ENCODE measurements at regions not wholly inside any gene's neighbourhood (a gene's known extent, or its start where the extent isn't known, plus 50 kb on each side); places are given as distances from the start of the nearest gene placed in this dataset.
"Not testable (repeated sequence)": the region's sequence is repeated elsewhere in the genome, so short reads cannot be mapped to it uniquely, and the experiment has no call there.

DNA sequence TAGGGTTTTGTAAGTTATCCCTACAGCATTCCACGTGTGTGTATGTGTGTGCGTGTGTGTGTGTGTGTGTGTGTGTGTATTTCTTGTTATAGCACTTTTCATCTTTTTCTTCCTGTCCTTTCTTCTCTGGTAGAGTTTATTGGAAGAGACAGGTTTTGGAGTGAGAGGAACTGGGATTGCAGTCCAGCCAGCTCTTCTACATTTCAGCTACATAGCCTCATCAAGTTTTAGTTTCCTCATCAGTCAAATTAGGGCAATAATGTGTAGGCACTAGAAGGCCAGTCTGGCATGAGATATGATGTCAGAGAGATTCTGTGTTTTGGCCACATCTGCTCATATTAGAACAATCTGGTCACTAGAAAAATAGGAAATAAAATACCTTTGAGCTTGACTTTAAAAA, 1283.5 kb upstream of the TENM4 start:
- DNase-seq (ENCODE audit: extremely low read depth, low read depth) = no peak
- TF ChIP-seq, protein P1, sequence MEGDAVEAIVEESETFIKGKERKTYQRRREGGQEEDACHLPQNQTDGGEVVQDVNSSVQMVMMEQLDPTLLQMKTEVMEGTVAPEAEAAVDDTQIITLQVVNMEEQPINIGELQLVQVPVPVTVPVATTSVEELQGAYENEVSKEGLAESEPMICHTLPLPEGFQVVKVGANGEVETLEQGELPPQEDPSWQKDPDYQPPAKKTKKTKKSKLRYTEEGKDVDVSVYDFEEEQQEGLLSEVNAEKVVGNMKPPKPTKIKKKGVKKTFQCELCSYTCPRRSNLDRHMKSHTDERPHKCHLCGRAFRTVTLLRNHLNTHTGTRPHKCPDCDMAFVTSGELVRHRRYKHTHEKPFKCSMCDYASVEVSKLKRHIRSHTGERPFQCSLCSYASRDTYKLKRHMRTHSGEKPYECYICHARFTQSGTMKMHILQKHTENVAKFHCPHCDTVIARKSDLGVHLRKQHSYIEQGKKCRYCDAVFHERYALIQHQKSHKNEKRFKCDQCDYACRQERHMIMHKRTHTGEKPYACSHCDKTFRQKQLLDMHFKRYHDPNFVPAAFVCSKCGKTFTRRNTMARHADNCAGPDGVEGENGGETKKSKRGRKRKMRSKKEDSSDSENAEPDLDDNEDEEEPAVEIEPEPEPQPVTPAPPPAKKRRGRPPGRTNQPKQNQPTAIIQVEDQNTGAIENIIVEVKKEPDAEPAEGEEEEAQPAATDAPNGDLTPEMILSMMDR (IDR thresholded peaks at IDR 0.05; ENCODE audit: low read depth, low read length) = no peak

DNA sequence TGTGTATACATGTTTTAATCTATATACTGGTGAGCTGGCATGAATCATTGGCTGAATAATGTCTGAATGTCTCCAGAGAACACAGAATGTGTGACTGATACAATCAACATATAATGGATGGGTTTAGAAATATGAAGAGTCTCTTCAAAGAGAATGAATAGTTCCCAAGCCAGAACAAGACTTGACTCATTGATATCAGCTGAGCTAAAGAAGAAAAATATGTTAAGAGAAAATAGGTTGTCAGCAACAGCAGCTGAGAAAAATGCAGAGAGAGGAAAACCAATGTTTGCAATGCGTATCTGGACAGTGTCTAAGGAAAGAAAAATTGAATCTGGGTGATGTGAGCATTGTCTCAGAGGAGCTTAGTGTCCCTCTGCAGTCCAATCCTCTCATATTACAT, 1281.8 kb upstream of the TENM4 start:
- TF ChIP-seq, protein P1 (IDR thresholded peaks at IDR 0.05; ENCODE audit: low read depth, low read length) = no peak
- DNase-seq (ENCODE audit: extremely low read depth, low read depth) = no peak

DNA sequence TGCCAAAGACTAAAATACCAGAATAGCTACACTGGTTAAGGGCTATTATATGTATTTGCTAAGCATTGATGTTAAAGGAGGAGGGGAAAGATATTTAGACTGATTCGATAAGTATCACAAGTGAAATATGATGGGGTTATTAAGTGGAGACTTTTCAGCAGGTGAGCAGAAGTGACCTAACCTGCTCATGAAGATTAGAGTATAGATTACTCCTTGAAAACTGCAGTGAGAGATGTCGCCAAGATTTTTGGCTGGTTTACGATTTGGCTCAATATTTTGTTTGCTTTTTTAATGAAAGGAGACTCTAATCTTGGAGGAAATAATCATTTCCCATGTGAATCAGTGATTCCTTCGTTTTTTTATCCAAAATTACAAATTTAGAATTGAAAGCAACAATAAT, 1279.5 kb upstream of the TENM4 start:
- no peak for DNase-seq (ENCODE audit: extremely low read depth, low read depth)
- TF ChIP-seq, protein P1 (IDR thresholded peaks at IDR 0.05; ENCODE audit: low read depth, low read length) = no peak

DNA sequence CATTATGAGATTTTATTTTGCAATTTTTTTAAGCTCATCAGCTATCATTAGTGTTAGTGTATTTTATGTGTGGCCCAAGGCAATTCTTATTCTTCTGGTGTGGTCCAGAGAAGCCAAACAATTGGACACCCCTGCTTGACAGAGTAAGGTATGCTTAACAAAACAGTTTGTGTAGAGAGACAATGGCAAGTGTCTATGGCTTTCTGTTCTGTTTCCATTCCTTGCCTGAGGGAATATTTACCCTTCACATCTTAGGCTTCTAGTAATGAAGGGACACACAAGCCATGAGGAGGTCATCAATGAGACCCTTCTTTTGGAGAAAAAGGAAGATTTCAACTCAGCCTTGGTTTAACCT, 1278.4 kb upstream of the TENM4 start:
- no peak for DNase-seq (ENCODE audit: extremely low read depth, low read depth)
- TF ChIP-seq, protein P1 (IDR thresholded peaks at IDR 0.05; ENCODE audit: low read depth, low read length) = no peak

DNA sequence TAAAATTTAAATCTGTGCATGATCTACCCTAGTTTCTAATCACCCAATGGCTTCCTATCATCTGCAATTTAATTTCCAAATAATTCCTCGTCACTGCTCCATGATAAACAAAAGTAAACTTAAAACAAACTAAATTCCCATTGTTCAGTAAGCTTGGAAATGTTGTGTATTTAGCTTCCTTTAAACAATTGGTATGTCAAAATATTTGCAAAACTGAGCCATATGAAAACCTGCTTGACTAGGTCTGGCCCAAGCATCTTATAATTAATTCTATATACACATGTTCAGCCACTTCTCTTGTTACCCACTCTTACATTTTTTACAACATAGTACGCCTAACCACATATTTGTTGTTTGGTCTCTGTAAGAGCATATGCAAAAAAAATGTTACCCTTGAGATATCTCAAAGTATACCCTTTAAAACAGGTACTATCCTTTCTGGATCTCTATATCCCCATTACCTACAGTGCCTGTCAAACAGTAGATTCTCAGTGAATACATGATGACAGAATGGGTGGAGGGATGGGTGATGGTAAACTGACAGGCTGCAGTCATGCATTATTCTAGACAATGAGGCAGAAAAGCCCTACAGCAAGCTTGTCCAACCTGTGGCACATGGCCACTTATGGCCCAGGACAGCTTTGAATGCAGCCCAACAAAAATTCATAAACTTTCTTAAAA, 1277.9 kb upstream of the TENM4 start:
- no peak for DNase-seq (ENCODE audit: extremely low read depth, low read depth)
- TF ChIP-seq, protein P1 (IDR thresholded peaks at IDR 0.05; ENCODE audit: low read depth, low read length) = no peak

DNA sequence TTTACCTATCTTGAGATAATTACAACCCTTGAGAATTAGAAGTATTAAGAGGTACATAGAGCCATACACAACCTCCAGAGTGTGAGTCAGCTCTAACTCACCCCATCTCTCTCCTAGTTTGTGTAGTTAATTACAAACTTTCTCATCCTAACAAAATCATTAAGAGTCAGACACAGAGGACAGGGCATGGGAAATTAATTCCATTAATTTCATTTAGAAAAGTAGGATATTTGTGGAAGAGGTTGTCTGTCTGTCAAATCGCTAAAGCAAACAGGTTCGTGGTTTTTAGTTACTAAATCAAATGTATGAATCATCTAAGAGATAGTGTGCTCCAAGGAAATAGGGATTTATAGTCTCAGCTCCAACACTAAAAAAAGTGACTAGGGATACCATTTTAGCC, 1261.4 kb upstream of the TENM4 start:
- DNase-seq (ENCODE audit: extremely low read depth, low read depth) = no peak
- TF ChIP-seq, protein P1 (IDR thresholded peaks at IDR 0.05; ENCODE audit: low read depth, low read length) = no peak

DNA sequence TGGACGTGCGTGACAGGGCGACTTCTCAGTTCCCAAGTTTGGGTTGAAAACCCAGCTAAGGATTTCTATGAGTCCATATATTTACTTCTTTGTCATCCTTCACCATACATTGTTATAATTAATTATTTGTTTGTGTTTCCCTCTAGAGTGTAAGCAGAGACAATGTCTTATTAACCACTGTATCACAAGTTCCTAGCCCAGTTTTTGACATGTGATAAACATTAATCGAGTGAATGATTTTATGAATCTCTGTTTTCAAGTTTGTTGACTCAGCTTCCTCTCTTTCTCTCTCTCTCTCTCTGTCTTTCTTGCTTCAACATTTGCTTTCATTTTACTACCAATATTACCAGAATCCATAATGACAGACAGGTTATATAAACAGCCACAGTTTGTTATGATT, 1259.6 kb upstream of the TENM4 start:
- TF ChIP-seq, protein P1 (IDR thresholded peaks at IDR 0.05; ENCODE audit: low read depth, low read length) = no peak
- DNase-seq (ENCODE audit: extremely low read depth, low read depth) = no peak

DNA sequence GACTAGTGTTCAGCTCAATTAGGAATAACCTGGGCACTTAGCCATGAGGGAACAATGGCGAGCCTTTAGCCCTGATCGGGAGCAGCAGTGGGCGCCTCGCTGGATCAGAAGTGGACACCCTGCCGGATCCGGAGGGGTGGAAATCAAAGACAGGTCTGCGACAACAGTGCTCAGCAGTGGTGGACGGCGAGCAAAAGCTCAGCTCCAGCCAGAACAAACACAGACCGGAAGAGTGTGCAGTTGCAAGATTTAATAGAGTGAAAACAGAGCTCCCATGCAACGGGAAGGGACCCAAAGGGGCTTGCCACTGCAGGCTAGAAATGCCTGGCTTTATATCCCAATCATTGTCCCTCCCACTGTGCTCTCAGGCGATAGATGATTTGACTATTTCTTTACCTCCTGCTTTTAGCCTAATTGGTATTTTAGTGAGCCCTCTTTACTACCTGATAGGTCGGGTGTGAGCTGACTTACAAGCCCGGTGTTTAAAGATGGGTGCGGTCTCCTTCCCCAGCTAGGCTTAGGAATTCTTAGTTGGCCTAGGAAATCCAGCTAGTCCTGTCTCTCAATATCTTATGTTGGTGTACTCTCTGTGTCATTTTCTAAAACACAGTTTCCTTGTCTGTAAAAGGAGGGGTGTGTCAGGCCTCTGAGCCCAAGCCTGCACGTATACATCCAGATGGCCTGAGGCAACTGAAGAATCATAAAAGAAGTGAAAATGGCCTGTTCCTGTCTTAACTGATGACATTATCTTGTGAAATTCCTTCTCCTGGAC, 1258.8 kb upstream of the TENM4 start:
- DNase-seq (ENCODE audit: extremely low read depth, low read depth) = not testable (repeated sequence)

Measured in AG09319 (cell line).